ENCODE measurements at regions not wholly inside any gene's neighbourhood (a gene's known extent, or its start where the extent isn't known, plus 50 kb on each side); places are given as distances from the start of the nearest gene placed in this dataset.

GRCh38 chr1:230515451-230516145 is 89.5 kb upstream of the PGBD5 start:
- DNase-seq (ENCODE audit: low spot score) = no peak

- no peak for DNase-seq (ENCODE audit: low spot score)
Observed at GRCh38 chr1:230510496-230510895, 84.4 kb upstream of the PGBD5 start.

- peak; percentile 37 for DNase-seq (ENCODE audit: low spot score)
Observed at GRCh38 chr1:230509281-230509977, 83.3 kb upstream of the PGBD5 start.

GRCh38 chr1:230507666-230508402 is 81.7 kb upstream of the PGBD5 start:
- DNase-seq (ENCODE audit: low spot score) = no peak

GRCh38 chr1:230507236-230507635 is 81.1 kb upstream of the PGBD5 start:
- no peak for DNase-seq (ENCODE audit: low spot score)

- no peak for DNase-seq (ENCODE audit: low spot score)
Observed at GRCh38 chr1:230506451-230506850, 80.3 kb upstream of the PGBD5 start.

GRCh38 chr1:230504310-230504709 is 78.2 kb upstream of the PGBD5 start:
- DNase-seq (ENCODE audit: low spot score) = no peak

- no peak for DNase-seq (ENCODE audit: low spot score)
Observed at GRCh38 chr1:230503726-230504125, 77.6 kb upstream of the PGBD5 start.

- no peak for DNase-seq (ENCODE audit: low spot score)
Observed at GRCh38 chr1:230502996-230503395, 76.9 kb upstream of the PGBD5 start.

GRCh38 chr1:230502306-230502705 is 76.2 kb upstream of the PGBD5 start:
- no peak for DNase-seq (ENCODE audit: low spot score)

- no peak for DNase-seq (ENCODE audit: low spot score)
Observed at GRCh38 chr1:230501849-230502248, 75.7 kb upstream of the PGBD5 start.

- no peak for DNase-seq (ENCODE audit: low spot score)
Observed at GRCh38 chr1:230501242-230501641, 75.1 kb upstream of the PGBD5 start.

GRCh38 chr1:230500063-230500462 is 73.9 kb upstream of the PGBD5 start:
- no peak for DNase-seq (ENCODE audit: low spot score)

GRCh38 chr1:230499496-230499895 is 73.4 kb upstream of the PGBD5 start:
- no peak for DNase-seq (ENCODE audit: low spot score)

GRCh38 chr1:230498704-230499103 is 72.6 kb upstream of the PGBD5 start:
- DNase-seq (ENCODE audit: low spot score) = no peak

GRCh38 chr1:230496451-230496850 is 70.3 kb upstream of the PGBD5 start:
- no peak for DNase-seq (ENCODE audit: low spot score)

- peak; percentile 29 for DNase-seq (ENCODE audit: low spot score)
Observed at GRCh38 chr1:230495891-230496385, 69.8 kb upstream of the PGBD5 start.

- no peak for DNase-seq (ENCODE audit: low spot score)
Observed at GRCh38 chr1:230495076-230495475, 68.9 kb upstream of the PGBD5 start.

GRCh38 chr1:230494514-230494913 is 68.4 kb upstream of the PGBD5 start:
- no peak for DNase-seq (ENCODE audit: low spot score)

GRCh38 chr1:230494026-230494425 is 67.9 kb upstream of the PGBD5 start:
- DNase-seq (ENCODE audit: low spot score) = no peak

- no peak for DNase-seq (ENCODE audit: low spot score)
Observed at GRCh38 chr1:230493264-230493663, 67.1 kb upstream of the PGBD5 start.

GRCh38 chr1:230490436-230490835 is 64.3 kb upstream of the PGBD5 start:
- DNase-seq (ENCODE audit: low spot score) = no peak

Data from A172 (cell line).